ENCODE measurements at regions not wholly inside any gene's neighbourhood (a gene's known extent, or its start where the extent isn't known, plus 50 kb on each side); places are given as distances from the start of the nearest gene placed in this dataset.

DNA sequence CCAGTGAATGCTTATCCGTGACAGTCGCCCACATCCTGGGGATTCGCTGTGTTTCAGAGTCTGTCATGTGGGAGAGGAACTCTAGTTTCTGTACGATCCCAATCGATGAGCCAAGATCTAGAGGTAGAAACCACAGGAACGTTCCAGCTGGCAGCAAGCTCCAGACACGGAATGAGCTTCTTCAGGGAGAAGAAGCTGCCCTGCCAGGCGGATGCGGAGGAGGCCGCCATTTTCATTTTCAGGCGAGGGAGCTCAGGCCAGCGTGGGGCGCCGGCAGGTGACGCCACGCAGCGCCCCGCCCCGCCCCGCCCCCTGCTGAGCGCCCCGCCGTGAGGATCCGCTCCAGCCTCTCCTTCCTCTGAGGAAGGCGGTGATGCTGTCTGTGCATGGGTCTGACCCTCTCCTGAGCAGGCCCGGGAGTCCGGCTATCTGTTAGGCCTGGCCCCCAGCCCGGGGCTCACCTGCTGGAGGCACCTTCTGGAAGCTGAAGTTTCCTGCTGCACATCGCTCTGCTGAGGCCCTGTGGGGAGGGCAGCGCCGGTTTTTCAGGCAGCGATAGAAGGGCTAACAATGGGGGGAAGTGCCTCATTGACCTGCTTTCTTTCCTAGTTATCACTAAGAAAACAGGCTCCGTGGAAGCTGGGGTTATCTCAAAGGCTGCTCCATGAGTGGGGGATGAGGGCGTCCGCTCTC is 147.5 kb downstream of the ERMARD start:
- peak in 2 of 51 donors; percentile 2 to 27 for DNase-seq

DNA sequence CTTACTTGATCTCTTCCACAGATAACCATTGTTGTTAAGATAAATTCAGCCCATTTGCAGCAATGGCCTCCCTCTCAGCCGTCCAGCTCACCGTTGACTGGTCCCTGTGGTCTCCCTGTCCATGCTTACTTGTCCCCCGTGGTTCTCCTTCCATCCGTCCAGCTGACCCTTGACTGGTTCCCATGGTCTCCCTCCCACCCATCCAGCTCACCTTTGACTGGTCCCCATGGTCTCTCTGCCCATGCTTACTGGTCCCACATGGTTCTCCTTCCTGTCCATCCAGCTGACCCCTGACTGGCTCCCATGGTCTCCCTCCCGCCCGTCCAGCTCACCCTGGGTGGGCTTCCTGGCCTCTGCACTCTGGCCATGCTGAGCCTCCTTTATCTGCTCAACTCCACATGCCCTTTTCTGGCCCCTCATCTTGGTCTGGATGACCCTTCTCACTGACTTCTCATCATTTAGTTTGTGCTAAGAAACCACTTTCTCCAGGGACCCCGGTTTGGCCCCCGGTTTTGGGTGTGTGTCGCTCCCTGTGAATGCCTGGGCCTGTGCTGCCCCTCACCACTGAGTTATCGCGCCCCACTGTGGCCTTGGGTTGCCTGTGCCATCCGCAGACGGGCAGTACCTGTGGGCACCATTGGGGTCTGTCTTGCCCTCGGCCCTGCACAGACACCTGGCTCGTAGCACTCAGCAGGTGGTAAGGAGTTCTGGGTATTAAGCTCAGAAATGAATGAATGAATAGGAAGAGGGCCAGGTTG is 146.4 kb downstream of the ERMARD start:
- DNase-seq, result no peak

DNA sequence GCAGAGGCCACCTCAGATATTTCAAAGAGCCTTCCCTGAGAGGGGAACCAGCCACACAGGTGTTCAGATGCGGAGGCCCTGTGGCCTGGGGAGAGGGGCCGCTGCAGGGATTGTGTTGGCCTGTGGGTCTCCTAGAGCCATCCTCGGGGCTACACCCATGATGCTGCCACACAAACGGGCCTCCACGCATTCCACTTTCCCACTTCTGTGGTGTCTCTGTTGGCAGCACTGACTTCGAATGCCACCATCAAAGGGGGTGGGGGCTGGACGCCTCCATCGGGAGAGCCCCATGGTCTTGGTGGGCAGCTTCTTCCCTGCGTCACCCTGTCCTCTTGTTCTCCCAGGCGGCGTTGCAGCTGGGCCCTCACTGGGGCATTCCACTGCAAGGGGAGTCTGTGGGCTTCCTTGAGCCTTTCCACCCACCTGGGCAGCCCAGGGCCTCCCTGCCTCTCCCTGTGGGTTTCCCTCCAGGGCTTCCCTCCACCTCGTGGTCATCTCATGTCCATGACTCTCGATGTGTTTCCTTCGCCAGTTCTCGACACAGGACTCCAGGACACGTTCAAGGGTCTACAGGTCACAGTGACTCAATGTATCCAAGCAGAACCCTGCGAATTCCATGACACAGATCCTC is 145.5 kb downstream of the ERMARD start:
- DNase-seq, result no peak

DNA sequence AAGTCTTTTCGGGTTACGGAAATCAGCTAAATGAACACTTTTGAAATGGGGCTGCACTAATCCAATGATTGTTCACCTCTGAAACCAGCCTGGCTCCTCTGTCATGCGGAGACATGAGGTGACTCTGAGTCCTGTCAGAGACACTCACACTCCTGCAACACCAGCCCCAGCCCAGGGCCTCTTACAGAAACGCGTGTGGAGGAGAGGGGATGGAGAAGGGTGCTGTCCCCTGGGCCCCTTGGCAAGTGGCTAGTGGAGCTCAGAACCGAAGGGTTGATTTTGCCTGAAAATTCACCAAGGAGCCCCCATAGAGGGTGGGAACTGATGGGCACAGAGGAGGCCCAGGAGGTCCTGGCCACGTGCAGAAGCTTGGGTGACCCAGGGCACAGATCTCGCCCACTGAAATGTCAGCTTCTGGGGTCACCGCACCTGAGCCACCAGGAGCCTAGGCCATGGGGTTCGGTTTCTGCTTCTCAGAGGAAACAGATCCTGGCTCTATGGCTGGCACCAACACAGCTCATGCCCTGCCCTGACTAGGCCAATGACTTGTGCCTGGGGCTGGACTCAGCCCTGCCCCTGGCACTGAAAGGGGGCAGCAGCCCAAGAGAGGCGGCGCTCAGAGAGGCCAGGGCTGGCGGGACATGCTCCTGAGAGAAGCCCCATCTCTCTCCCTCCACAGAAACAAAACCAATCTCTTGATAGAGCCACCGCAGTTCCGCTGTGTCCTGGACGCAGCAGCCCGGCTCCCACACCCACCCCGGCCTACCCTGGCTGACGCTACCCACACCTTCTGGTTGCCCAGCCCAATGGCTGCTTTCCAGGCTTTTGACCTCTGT is 144.7 kb downstream of the ERMARD start:
- DNase-seq, result no peak

DNA sequence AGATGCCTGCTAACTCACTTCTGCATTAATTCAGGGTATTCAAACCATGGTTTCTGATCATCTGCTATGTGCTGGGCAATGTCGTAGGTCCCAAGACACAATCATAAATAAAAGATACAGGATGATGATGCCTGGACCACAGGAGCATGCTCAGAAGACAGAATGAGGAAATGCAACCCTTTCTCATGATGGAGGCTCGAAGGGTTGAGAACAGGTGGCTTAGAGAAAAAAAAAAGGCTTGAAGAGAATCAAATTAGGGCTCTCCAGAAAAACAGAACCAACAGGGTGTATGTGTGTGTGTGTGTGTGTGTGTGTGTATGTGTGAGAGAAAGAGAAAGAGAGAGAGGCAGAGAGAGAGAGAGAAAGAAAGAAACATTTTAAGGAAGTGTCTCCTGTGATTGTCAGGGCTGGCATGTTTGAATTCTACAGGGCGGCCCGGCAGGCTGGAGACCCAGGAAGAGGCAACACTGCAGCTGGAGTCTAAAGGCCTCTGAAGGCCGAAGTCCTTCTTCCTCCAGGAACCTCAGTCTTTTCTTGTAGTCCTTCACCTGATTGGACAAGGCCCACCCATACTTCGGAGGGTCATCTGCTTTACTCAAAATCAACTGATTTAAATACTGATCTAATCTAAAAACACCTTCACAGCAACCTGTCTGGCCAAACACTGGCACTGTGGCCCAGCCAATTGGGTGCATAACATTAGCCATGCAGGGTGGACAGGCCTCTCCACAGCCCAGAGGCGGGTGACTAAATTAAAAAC is 143.8 kb downstream of the ERMARD start:
- no peak for DNase-seq

DNA sequence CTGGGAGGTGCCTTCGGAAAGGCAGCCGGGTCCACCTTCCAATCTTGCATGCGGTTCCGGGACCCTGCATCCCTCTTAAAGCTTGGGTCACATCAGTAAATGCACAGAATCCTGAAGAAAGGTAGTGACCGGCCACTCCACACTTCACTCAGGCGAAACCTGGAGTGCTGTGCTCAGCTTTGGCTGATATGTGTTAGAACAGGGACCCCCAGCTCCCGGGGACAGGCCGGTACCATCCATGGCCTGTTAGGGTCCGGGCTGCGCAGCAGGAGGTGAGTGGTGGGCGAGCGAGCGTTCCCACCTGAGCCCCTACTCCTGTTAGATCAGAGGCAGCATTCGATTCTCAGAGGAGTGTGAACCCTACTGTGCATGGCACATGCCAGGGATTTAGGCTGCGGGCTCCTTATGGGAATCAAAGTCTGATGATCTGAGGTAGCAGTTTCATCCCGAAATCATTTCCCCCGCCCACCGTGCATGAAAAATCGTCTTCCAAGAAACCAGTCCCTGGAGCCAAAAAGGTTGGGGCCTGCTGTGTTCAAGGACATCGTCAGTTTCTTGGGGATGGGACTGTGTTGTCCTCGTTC is 143.0 kb downstream of the ERMARD start:
- DNase-seq, result no peak

DNA sequence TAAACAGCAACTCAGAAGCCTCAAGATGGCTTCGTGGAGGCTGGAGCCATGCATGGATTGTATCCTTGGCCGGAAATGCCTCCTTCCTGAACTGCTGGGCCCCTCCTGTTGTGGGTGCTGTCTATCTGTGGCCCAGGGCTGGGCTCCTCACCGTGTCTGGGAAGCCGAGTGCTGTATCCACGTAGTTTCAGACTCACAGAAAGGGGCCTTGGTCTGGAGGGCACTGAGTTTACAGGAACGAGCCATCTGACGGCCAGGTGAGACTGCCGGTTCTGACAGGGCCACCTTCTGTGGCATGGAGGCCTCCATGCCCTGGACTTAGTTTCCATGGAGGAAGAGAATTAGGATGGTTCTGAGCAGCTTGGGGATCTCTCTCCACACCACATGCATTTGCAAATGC is 142.2 kb downstream of the ERMARD start:
- no peak for DNase-seq

DNA sequence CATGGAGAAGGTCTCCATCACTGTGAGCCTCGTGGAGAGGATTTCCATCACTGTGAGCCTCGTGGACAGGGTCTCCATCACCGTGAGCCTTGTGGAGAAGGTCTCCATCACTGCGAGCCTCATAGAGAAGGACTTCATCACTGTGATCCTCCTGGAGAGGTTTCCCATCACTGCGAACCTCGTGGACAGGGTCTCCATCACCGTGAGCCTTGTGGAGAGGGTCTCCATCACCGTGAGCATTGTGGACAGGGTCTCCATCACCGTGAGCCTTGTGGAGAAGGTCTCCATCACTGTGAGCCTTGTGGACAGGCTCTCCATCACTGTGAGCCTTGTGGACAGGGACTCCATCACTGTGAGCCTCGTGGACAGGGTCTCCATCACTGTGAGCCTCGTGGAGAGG is 140.4 kb downstream of the ERMARD start:
- no peak for DNase-seq

DNA sequence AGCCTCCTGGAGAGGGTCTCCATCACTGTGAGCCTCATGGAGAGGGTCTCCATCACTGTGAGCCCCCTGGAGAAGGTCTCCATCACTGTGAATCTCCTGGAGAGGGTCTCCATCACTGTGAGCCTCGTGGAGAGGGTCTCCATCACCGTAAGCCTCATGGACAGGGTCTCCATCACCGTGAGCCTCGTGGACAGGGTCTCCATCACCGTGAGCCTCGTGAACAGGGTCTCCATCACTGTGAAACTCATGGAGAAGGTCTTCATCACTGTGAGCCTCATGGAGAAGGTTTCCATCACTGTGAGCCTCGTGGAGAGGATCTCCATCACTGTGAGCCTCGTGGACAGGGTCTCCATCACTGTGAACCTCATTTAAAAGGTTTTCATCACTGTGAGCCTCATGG is 140.0 kb downstream of the ERMARD start:
- no peak for DNase-seq

DNA sequence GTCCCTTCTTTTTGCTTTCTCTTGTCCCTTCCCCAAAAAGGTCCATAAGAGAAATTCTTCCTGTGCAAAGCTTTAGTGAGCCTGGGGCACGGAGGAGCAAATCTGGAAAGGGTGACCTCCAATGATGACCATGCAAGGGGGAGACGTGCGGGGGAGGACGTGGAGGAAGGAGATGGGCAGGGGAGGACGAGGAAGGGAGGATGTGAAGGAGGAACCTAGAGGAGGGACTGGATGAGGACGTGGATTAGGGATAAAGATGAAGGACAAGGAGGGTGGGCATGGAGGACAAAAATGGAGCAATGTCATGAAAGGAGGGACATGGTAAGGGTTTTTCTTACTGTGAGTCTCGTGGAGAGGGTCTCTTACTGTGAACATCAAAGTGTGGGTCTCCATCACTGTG is 139.5 kb downstream of the ERMARD start:
- DNase-seq, result no peak

DNA sequence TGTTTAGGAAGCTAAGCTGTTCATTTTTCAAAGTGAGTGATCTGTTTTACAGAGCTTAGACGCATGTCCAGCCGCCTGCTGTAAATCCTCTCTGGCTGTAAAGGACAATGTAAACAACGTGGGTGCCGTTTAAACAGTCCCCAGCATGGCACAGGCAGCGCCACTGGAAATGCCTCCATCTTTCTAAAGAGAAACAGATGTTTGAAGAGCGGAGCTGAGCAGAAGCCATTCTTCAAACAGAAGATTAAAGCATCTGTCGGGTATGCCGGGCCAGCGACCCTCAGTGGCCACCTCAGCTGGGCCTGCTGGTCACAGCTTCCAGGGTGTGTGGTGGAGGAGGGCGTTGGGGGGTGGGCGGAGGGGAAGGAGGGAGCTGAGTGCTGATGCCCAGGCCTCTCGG is 138.6 kb downstream of the ERMARD start:
- DNase-seq, result no peak

DNA sequence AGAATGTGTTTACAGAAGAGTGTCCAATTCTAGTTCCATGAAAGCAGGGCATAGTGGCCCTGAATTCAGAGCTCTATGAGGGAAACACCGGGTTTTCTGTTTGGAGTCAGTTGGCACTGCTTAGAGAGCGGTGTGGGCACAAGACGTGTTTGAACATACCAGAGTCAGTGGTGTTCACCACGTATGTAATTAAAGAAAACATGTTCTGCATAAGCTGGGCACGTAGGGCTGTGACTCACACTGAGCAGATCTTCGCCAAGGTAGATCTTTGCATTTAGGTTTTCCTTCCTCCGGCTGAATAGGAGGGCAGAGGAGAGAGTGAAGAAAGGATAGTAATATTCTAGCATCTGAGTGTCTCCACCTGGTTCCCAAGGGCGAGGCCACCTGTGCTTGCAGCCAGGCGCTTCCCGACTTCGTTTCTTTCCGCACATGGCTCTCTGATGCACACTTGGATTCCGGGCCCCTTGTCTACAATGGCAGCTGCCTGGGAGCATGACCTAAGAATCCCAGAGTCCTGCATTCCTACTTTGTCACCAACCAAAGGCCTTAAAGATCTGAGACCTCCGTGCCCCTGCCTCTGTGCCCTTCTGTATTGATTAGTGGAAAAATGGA is 136.2 kb downstream of the ERMARD start:
- no peak for DNase-seq

DNA sequence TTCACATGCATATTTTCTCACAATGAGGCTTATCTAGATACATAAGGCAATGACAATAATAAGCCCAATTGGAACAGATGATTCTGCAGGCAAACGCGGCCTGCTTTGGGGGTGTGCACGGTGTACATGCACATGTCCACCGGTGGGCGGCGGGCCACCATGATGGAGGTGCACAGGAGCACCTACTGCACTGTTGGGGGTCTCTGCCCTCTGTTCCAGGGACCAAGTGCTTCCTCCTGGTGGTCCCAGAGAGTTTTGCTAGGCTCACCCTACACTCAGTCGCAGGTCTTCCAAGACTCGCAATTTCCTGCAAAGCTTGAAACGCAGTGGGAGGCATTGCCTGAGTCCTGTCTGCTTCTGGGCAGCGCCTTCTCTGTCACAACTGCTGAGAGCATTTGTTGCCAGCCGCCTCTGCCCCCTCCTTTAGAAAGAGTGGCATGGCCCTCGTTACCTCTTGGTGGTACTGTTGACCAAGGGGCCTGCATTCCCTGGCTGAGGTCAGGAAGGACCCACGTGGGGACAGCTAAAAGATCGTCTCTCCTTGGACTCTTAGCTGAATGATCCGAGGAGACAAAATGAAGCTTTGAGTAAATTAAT is 135.3 kb downstream of the ERMARD start:
- DNase-seq, result no peak

DNA sequence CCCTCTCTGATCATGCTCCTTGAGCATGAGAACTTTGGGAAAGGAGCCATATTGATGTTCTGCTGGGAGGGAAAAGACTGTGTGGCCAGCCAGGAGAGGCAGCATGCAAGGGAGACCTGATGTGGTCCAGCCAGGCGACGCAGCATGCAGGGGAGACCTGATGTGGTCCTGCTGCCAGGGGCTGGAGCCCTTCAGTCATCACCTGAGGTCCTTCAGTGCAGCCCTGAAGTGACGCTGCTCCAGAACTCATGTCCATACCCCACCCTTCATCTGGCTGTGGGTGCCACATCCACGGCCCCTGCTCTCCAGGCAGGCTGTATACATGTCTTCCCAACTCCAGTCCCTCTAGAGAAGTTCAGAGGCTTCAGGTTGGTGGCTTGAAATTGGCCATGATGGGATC is 134.4 kb downstream of the ERMARD start:
- DNase-seq, result no peak

DNA sequence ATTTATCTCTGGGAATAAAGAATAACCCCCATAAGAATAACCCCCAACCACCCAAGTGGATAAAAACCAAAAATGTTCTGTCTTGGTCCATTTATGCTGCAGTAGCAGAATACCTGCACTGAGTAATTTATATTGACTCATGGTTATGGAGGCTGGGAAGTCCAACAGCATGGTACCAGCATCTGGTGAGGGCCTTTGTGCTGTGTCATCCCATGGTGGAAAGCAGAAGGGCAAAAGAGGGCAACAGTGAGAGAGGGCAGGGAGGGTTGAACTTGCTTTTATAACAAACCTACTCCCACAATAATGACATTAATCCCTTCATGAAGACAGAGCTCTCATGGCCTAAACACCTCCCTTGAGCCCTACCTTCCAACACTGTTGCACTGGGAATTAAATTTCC is 133.7 kb downstream of the ERMARD start:
- DNase-seq, result no peak

DNA sequence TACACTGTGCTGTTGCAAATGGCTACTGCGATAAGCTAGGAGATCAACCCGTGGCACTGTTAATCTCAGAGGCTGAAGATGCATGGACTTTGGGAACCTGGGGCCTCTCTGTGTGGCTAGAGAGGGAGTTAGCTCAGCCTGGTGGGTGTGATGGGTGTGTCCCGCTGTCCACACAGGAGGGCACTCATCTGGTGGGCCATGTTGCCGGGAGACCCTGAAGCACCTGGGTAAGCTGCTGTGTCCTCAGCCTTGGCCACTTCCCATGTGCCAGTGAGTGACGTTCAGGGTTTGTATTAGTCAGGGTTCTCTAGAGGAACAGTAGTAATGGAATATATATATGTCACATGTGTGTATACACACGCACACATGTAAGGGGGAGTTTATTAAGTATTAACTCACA is 132.7 kb downstream of the ERMARD start:
- DNase-seq, result no peak

DNA sequence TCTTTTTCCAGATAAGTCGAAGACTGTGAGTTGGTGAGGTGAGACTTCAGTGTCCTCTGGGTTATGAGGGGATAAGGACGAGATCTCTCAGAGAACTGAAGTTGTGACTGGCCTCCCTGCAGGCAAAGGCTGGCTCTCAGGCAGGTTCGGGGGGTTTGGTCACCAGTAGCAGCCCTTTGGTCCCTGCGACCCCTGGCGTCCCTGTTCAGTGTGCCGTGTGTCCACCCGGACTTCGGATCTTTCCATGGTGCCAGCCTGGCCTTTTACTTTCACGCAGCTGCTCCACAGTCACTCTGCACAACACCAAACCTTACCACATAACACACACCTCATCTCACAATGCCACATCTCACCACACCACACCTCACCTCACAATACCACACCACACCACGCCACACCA is 131.9 kb downstream of the ERMARD start:
- no peak for DNase-seq

DNA sequence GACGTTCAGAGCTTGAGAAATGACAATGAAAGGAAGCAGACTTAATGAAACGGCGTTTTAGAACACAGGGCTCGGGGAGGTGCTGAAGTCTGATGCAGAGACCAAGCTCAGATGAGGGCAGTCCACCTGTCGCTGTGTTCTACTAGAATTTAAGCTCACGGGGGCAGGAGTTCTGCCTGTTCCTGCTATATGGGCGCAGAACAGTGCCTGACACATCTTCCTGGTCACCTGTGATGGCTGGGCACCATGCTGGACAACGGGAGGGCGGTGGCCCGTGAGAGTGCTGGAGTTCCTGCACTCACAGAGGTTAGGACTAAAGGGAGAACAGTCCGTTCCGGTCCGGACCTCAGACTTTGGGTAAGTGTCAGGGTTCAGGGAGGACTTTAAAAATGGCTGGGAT is 130.6 kb downstream of the ERMARD start:
- no peak for DNase-seq

DNA sequence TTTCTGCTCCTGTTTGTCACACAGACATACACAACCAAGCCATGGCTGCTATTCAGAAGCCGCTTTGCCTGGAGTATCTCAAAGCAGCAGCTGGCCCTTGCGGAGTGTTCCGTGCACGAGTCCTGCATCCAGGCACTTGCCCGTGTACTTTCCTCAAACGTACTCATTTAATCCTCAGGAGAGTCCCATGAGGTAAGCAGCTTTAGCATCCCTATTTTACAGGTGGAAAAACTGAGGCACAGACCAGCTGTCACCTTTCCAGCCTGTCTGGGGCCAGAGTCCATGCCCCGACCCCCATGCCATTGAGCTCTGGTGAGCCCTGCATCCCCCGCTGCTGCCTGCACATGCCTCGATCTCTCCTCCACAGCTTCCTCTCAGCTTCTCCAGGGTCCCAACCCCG is 130.0 kb downstream of the ERMARD start:
- no peak for DNase-seq

DNA sequence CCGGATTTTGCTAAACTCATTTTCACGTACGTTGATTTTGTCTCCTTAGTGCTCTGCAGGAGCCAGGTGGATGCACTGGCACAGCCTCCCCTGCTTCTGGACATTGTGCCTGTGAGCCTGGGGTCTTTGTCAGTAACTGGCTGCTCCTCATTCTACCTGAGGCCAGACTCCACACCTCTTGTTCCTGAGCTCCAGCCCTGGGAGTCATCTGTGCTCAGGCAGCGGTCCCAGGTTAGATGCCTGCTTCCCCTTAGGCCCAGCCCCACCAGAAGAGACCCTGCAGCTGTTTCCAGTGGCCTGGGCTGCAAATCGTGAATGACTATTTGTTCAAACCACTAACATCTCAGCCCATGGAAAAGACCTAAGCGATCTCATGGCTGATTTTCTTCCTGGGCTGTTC is 129.1 kb downstream of the ERMARD start:
- DNase-seq, result no peak
